CD4-positive, alpha-beta T cell treated with Interleukin-12 subunit alpha and Interleukin-12 subunit beta, for 1 hour (primary cell): ENCODE measurements at regions not wholly inside any gene's neighbourhood (a gene's known extent, or its start where the extent isn't known, plus 50 kb on each side); places are given as distances from the start of the nearest gene placed in this dataset.
"Not testable (repeated sequence)": the region's sequence is repeated elsewhere in the genome, so short reads cannot be mapped to it uniquely, and the experiment has no call there.

Experiments
- DNase-seq: peaks from one replicate; pipeline ENCODE4 v3.0.0-alpha.2; 2020

DNA sequence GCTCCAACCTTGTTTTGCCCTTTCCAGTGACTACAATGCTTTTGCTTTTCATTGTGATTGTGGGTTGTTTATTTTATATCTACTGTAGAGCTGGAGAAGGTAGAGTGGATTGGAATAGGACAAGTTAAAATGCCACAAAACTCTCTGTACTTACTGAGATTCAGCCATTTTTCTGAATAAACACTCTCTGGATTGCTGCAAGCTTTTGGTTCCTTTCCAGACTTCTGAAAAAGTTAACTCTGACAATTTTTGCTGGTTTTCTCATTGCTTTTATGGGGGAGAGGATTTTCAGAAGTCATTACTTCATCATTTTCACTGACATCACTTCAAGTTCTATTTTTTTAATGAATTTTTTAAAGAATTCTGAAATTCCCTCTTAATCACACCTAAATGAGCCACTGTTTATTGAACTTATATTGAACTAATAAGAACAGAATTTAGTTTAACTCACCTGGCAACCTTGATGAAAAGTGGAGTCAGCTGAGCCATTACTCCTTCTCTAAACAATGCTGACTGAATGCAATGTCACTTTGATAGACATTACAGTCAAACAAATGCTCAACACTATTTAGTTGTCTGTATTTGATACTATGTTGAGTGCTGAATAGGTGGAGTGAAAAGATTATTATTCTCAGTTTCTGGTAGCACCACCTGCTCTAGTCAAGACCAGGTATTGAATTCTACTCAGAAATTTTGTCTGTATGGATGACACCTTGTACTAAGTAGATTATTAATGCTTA lies 303.5 kb downstream of the DLEU7 start:
- no peak for DNase-seq

DNA sequence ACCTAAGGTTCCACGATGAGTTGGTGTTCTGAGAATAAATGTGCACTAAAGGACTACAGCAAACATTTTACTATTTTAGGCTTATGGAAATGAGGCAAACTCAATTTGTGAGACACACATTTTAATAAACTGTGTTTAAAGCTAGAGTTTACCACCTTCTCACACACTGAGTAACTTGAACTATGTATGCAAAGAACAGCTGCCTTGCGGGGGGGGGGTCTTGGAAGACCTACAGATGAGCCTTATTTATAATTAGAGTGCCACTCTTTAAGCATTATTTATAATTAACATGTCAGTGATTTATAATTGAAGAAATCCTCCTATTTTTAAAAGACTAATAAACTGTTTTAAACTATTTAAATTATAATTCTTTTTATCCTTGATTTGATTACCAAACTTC lies 300.4 kb downstream of the DLEU7 start:
- DNase-seq: no peak

- DNase-seq: no peak
These were observed 299.7 kb downstream of the DLEU7 start for GRCh38 chr13:50543782-50544181.

DNA sequence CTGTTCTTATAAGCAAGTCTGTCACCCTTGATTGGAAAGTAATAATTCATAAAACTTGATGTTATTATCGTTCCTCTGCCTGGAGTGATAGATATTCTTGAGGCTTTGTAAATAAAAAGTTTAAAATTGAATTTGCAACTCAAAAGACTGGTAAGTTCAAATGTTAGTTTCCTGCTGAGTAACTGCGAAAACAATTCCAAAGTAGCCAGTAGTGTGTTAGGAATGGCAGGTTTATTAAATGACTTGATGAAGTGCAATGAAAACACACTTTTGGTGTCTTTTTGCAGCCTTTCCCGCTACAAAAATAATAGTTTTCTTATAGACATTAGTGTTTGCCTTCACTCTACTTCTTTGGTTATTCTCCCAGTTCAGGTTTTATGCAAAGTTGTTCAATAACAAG lies 299.3 kb downstream of the DLEU7 start:
- DNase-seq: no peak

GRCh38 chr13:50547175-50547574 lies 296.3 kb downstream of the DLEU7 start:
- not testable (repeated sequence) for DNase-seq

- DNase-seq: no peak
These were observed 294.9 kb downstream of the DLEU7 start for GRCh38 chr13:50548586-50548985.

- DNase-seq: no peak
These were observed 294.1 kb downstream of the DLEU7 start for GRCh38 chr13:50549221-50549942.

- DNase-seq: no peak
These were observed 293.3 kb downstream of the DLEU7 start for GRCh38 chr13:50550151-50550550.

GRCh38 chr13:50552424-50552966 lies 291.0 kb downstream of the DLEU7 start:
- no peak for DNase-seq

GRCh38 chr13:50561739-50562138 lies 281.8 kb downstream of the DLEU7 start:
- no peak for DNase-seq

GRCh38 chr13:50566646-50567045 lies 276.8 kb downstream of the DLEU7 start:
- DNase-seq: no peak

DNA sequence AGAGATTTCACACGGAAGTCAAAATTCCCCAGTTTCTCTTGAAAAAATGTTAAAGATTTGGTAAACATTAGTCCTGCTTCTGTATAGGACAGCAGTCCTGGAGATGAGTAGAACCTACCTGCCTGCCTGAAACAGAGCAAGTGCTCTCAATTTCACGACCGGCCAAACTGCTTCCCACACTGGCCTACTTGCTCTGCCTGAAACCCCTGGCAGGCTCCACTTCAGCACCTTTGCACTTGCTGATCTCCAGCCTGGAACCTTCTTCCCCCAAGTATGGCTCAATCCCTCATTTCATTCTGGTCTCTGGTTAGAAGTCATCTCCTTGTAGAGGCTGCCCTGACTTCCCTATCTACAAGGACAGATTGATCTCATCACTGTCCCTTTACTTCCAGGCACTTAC lies 271.4 kb downstream of the DLEU7 start:
- DNase-seq: no peak

GRCh38 chr13:50573066-50573465 lies 270.4 kb downstream of the DLEU7 start:
- DNase-seq: no peak

GRCh38 chr13:50574731-50575130 lies 268.8 kb downstream of the DLEU7 start:
- DNase-seq: no peak

GRCh38 chr13:50575138-50575537 lies 268.4 kb downstream of the DLEU7 start:
- no peak for DNase-seq

DNA sequence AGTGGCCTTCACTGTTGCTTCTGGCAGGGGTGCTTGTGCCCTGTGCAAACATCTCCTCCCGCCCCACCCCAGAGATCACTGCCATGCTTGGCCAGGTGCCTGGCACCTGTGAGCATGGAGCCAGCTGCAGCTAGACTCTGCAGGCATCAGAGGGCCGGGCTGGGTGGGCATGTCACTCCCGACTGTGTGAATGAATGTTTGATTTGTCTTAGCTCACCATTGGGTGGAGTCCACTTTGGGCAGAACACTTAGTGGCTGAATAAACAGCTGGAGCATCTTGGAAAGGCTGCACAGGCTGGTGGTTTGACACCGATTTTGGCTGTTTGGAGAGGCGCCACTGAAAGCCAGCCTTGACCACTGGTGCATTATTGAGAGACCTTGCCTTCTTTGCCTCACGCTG lies 267.3 kb downstream of the DLEU7 start:
- no peak for DNase-seq

- DNase-seq: no peak
These were observed 265.7 kb downstream of the DLEU7 start for GRCh38 chr13:50577806-50578205.

DNA sequence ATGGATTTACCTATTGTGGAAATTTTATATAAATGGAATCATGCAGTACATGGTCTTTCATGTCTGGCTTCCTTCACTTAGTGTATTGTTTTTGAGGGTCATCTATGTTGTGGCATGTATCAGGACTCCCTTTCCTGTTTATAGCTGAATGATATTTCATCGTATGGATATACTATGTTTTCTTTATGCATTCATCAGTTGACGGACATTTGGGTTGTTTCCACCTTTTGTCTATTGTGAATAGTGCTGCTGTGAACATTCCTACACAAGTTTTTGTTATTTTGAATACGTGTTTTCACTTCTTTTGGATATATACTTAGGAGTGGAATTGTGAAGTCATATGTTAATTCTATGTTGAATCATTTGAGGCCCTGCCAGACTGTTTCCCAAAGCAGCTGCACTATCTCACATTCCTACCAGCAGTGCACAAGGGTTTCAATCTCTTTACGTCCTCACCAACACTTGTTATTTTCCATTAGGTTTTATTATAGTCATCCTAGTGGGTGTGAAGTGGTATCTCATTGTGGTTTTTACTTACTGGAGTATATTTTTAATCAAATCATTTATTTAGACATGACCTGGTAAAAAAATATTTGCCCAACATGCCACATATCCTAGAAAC lies 262.7 kb downstream of the DLEU7 start:
- no peak for DNase-seq

- DNase-seq: no peak
These were observed 261.8 kb downstream of the DLEU7 start for GRCh38 chr13:50581586-50582196.

GRCh38 chr13:50584856-50585580 lies 258.5 kb downstream of the DLEU7 start:
- no peak for DNase-seq

- no peak for DNase-seq
These were observed 257.6 kb downstream of the DLEU7 start for GRCh38 chr13:50585674-50586413.
